HCT116 (cell line): ENCODE measurements at regions not wholly inside any gene's neighbourhood (a gene's known extent, or its start where the extent isn't known, plus 50 kb on each side); places are given as distances from the start of the nearest gene placed in this dataset.

Experiments used
- ATAC-seq: fragments of 200-7000 bp; cut with Tn5 transposase; 2 replicates; pipeline ENCODE4 v1.9.1; 2020; ENCODE audit warnings: mild to moderate bottlenecking, moderate library complexity
- BruUV-seq: library from RNA; stranded (reverse); fragments of 400-500 nt; replicated peaks from 2 replicates; lab custom pipeline; 2021; lab: Mats Ljungman, UMichigan
- CTCF ChIA-PET: fragments of 300-600 bp; sonication (Branson Sonifier 250); formaldehyde crosslinking; loops from one replicate; lab custom pipeline; 2021; ENCODE audit warnings: antibody characterized with exemption; lab: Charles Lee
- POLR2A ChIA-PET: fragments of 300-600, 350-600 bp; sonication (Branson Sonifier 250); formaldehyde crosslinking; loops from one replicate; lab custom pipeline; 2021; ENCODE audit warnings: antibody characterized with exemption; lab: Charles Lee
- RAD21 ChIA-PET, 2 experiments: fragments of 300-600 bp; sonication (Branson Sonifier 250); formaldehyde crosslinking; loops; one replicate each; lab custom pipeline; 2023; ENCODE audit warnings: low total read pairs in 2 of 2; ENCODE audit not compliant: uncharacterized antibody in 2 of 2, unreplicated experiment in 2 of 2, low non-redundant PET in 1 of 2; lab: Charles Lee
- DNase-seq: peaks from one replicate; pipeline ENCODE4 v3.0.0-alpha.2; 2010; ENCODE audit warnings: low read depth, low spot score
- H2AFZ ChIP-seq: fragments of 200-600 bp; shearing (Covaris generic), sonication (generic); 2 replicates; pipeline ENCODE4 v1.6.1; 2017; ENCODE audit warnings: low read depth, mixed run types, mixed read lengths, antibody characterized with exemption, low read length; ENCODE audit not compliant: poor library complexity, severe bottlenecking
- H3K27ac ChIP-seq: 2 replicates; pipeline ENCODE4 v1.5.1; 2012; ENCODE audit warnings: low read depth, low read length
- H3K27me3 ChIP-seq: fragments of 200-600 bp; sonication (generic); 2 replicates; pipeline ENCODE4 v1.6.1; 2016; ENCODE audit warnings: mixed run types, low read length, mixed read lengths; ENCODE audit not compliant: insufficient read depth
- H3K36me3 ChIP-seq, 2 experiments: fragments of 200-500 bp in 1 of 2; fragments of 200-600 bp in 1 of 2; sonication (Bioruptor generic) in 1 of 2; sonication (generic) in 1 of 2; 2 replicates each; pipeline versions ENCODE4 v1.5.1 to v1.6.1; 2014 to 2016; ENCODE audit warnings: low read length in 2 of 2, inconsistent platforms in 1 of 2, mixed read lengths in 1 of 2, mixed run types in 1 of 2; ENCODE audit not compliant: insufficient read depth in 2 of 2, control insufficient read depth in 1 of 2
- H3K4me1 ChIP-seq, 2 experiments: fragments of 200-600 bp in 1 of 2; sonication (generic) in 1 of 2; 2 replicates each; pipeline versions ENCODE4 v1.5.1 to v1.6.1; 2012 to 2017; ENCODE audit warnings: low read length in 2 of 2, inconsistent platforms in 1 of 2, mild to moderate bottlenecking in 1 of 2, mixed read lengths in 1 of 2, mixed run types in 1 of 2, moderate library complexity in 1 of 2; ENCODE audit not compliant: insufficient read depth in 2 of 2, control insufficient read depth in 1 of 2
- H3K4me2 ChIP-seq: fragments of 200-600 bp; sonication (generic); 2 replicates; pipeline ENCODE4 v1.6.1; 2017; ENCODE audit warnings: mixed run types, low read length, mixed read lengths
- H3K4me3 ChIP-seq, 2 experiments: fragments of 200-600 bp in 1 of 2; sonication (generic) in 1 of 2; replicated peaks in 1 of 2; 2 replicates each; pipeline ENCODE4 v1.5.1; 2011 to 2016; ENCODE audit warnings: low read length in 2 of 2, control low read depth in 1 of 2, low read depth in 1 of 2, mild to moderate bottlenecking in 1 of 2, mixed read lengths in 1 of 2, mixed run types in 1 of 2
- H3K79me2 ChIP-seq: fragments of 200-600 bp; sonication (generic); 2 replicates; pipeline ENCODE4 v1.6.1; 2017; ENCODE audit warnings: mild to moderate bottlenecking, mixed run types, low read length, moderate library complexity, mixed read lengths; ENCODE audit not compliant: insufficient read depth
- H3K9ac ChIP-seq: fragments of 200-600 bp; sonication (generic); 2 replicates; pipeline ENCODE4 v1.6.1; 2016; ENCODE audit warnings: low read length, mixed read lengths
- H3K9me2 ChIP-seq: fragments of 200-600 bp; sonication (generic), shearing (Covaris generic); 2 replicates; pipeline ENCODE4 v1.6.1; 2017; ENCODE audit warnings: mixed run types, mild to moderate bottlenecking, moderate library complexity; ENCODE audit not compliant: insufficient read depth
- H3K9me3 ChIP-seq, 2 experiments: fragments of 200-500 bp in 1 of 2; fragments of 200-600 bp in 1 of 2; sonication (Bioruptor generic) in 1 of 2; sonication (generic) in 1 of 2; 2 replicates each; pipeline ENCODE4 v1.6.1; 2014 to 2017; ENCODE audit warnings: low read length in 2 of 2, mixed read lengths in 2 of 2, inconsistent platforms in 1 of 2, low read depth in 1 of 2, mild to moderate bottlenecking in 1 of 2, mixed run types in 1 of 2, moderate library complexity in 1 of 2; ENCODE audit not compliant: control insufficient read depth in 1 of 2, insufficient read depth in 1 of 2
- H4K20me1 ChIP-seq: fragments of 200-600 bp; sonication (generic), shearing (Covaris generic); 2 replicates; pipeline ENCODE4 v1.6.1; 2017; ENCODE audit warnings: mixed run types, mild to moderate bottlenecking, moderate library complexity; ENCODE audit not compliant: insufficient read depth
- CBX3 ChIP-seq: IDR thresholded peaks from 2 replicates; pipeline ENCODE4 v1.6.1; 2012; ENCODE audit warnings: low read depth
- EGR1 ChIP-seq: IDR thresholded peaks from 2 replicates; pipeline ENCODE4 v1.6.1; 2012; ENCODE audit warnings: low read depth
- EZH2 ChIP-seq: fragments of 200-600 bp; sonication (generic); IDR thresholded peaks from 2 replicates; pipeline ENCODE4 v1.6.1; 2017; ENCODE audit warnings: antibody characterized with exemption, mixed run types
- EZH2phosphoT487 ChIP-seq: fragments of 200-600 bp; IDR thresholded peaks from 2 replicates; pipeline ENCODE4 v1.6.1; 2018; ENCODE audit warnings: antibody characterized with exemption, borderline replicate concordance
- POLR2A ChIP-seq: IDR thresholded peaks from 2 replicates; pipeline ENCODE4 v1.7.0; 2011; ENCODE audit warnings: borderline replicate concordance; ENCODE audit not compliant: insufficient read depth, insufficient read length; ENCODE audit errors: extremely low read depth
- POLR2AphosphoS5 ChIP-seq: IDR thresholded peaks from 2 replicates; pipeline ENCODE4 v1.6.1; 2011; ENCODE audit warnings: mild to moderate bottlenecking, low read depth, low read length, moderate library complexity
- SP1 ChIP-seq: IDR thresholded peaks from 2 replicates; pipeline ENCODE4 v1.6.1; 2012; ENCODE audit warnings: low read depth
- SRF ChIP-seq: IDR thresholded peaks from 2 replicates; pipeline ENCODE4 v1.6.1; 2012; ENCODE audit warnings: low read depth
- TCF7L2 ChIP-seq: IDR thresholded peaks from 2 replicates; pipeline ENCODE4 v1.7.0; 2011; ENCODE audit warnings: borderline replicate concordance, inconsistent platforms; ENCODE audit not compliant: insufficient read depth, insufficient read length; ENCODE audit errors: extremely low read depth
- intact Hi-C: fragments of 100-400 bp; cut with micrococcal nuclease; formaldehyde crosslinking; loops from 2 replicates; pipeline ENCODE4 v1.10.0; 2022
- TF ChIP-seq, protein P1 (sequence below): IDR thresholded peaks from 2 replicates; pipeline ENCODE4 v1.6.1; 2012; ENCODE audit warnings: low read depth

DNA sequence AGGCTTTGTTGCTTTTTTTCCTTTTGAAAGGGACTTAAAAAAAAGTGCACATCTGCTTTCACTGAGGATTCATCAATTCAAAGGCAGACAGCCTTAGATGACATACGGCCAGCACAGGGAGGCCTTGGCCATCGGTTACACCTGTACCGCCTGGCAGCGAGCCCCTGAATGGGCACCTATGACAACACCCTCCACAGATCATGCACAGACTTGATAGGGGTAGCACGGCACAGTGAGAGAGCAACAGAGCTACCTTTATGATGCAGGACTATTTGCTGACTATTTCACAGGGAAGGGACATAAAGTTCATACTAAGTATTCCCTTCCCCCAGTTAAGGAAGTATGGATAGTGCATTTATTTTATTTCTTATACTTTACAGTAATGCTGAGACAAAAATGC is 137.9 kb upstream of the ARID2 start:
- ChIA-PET CTCF (no interaction called here), RAD21 (no interaction called here), POLR2A (no interaction called here)
- no TSS peak for BruUV-seq
- Histone ChIP-seq H3K4me3 (no peak overlapping the region), H3K9ac (no peak overlapping the region), H2AFZ (no peak overlapping the region), H3K79me2 (no peaks in the 10 kb centered on the region), H3K36me3 (no peaks in the 10 kb centered on the region), H3K9me3 (no peaks in the 10 kb centered on the region), H3K27me3 (no peaks in the 10 kb centered on the region), H3K9me2 (no peaks in the 10 kb centered on the region), H3K27ac (no peak overlapping the region), H3K4me2 (no peak overlapping the region), H4K20me1 (no peaks in the 10 kb centered on the region), H3K4me1 (no peaks in the 10 kb centered on the region)
- ATAC-seq: no peak
- TF ChIP-seq CBX3 (no peak), SP1 (no peak), EZH2 (no peak), SRF (no peak), POLR2AphosphoS5 (no peak), POLR2A (no peak), TCF7L2 (no peak), EZH2phosphoT487 (no peak), EGR1 (no peak)
- TF ChIP-seq, protein P1, sequence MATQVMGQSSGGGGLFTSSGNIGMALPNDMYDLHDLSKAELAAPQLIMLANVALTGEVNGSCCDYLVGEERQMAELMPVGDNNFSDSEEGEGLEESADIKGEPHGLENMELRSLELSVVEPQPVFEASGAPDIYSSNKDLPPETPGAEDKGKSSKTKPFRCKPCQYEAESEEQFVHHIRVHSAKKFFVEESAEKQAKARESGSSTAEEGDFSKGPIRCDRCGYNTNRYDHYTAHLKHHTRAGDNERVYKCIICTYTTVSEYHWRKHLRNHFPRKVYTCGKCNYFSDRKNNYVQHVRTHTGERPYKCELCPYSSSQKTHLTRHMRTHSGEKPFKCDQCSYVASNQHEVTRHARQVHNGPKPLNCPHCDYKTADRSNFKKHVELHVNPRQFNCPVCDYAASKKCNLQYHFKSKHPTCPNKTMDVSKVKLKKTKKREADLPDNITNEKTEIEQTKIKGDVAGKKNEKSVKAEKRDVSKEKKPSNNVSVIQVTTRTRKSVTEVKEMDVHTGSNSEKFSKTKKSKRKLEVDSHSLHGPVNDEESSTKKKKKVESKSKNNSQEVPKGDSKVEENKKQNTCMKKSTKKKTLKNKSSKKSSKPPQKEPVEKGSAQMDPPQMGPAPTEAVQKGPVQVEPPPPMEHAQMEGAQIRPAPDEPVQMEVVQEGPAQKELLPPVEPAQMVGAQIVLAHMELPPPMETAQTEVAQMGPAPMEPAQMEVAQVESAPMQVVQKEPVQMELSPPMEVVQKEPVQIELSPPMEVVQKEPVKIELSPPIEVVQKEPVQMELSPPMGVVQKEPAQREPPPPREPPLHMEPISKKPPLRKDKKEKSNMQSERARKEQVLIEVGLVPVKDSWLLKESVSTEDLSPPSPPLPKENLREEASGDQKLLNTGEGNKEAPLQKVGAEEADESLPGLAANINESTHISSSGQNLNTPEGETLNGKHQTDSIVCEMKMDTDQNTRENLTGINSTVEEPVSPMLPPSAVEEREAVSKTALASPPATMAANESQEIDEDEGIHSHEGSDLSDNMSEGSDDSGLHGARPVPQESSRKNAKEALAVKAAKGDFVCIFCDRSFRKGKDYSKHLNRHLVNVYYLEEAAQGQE: no peak
- intact Hi-C loops: no loop called here
- DNase-seq: no peak
